ENCODE measurements at regions not wholly inside any gene's neighbourhood (a gene's known extent, or its start where the extent isn't known, plus 50 kb on each side); places are given as distances from the start of the nearest gene placed in this dataset.

GRCh38 chr20:55239269-55239668, 763.9 kb downstream of the DOK5 start:
- TF ChIP-seq CTCF (IDR thresholded peaks at IDR 0.05 in 8 of 11, conservative IDR thresholded peaks at IDR 0.05 in 3 of 11) (no peak), POLR2AphosphoS5 (IDR thresholded peaks at IDR 0.05) (no peak), POLR2A (IDR thresholded peaks at IDR 0.05) (no peak)

Measured in spleen (tissue), 7 donors.